Lower leg skin (tissue), 3 donors: ENCODE measurements at regions not wholly inside any gene's neighbourhood (a gene's known extent, or its start where the extent isn't known, plus 50 kb on each side); places are given as distances from the start of the nearest gene placed in this dataset.

Source experiments
- POLR2A ChIP-seq, 2 donors: fragments of 450-650 bp; IDR thresholded peaks; one replicate each; pipeline ENCODE4 v1.6.1; 2016 to 2017; ENCODE audit warnings: antibody characterized with exemption in 2 of 2, mild to moderate bottlenecking in 1 of 2, moderate library complexity in 1 of 2
- TF ChIP-seq, protein P1 (sequence below), 3 donors: fragments of 450-650 bp; IDR thresholded peaks; one replicate each; pipeline ENCODE4 v1.5.1; 2016; ENCODE audit warnings: antibody characterized with exemption in 3 of 3, mild to moderate bottlenecking in 3 of 3, moderate library complexity in 2 of 3

DNA sequence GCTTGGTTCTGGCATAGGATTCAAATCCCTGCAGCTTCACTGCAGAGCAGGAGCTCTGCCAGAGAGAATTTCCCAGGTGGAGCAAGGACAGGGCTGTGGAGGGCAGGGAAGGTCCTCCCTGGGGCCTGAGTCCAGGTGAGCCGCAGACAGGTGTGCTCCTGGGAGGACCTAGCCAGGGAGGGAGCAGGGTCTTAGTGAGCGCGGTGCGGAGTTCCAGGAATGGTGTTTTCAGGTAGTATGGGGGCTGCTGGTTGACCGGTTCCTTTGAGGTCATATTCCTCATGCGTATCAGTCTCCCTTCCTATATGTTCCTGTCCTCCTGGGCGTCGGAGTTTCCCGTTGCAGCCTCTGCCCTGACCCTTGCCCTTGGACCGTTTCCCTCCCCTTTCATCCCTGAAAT lies 813.3 kb downstream of the KCNJ18 start:
- TF ChIP-seq, protein P1, sequence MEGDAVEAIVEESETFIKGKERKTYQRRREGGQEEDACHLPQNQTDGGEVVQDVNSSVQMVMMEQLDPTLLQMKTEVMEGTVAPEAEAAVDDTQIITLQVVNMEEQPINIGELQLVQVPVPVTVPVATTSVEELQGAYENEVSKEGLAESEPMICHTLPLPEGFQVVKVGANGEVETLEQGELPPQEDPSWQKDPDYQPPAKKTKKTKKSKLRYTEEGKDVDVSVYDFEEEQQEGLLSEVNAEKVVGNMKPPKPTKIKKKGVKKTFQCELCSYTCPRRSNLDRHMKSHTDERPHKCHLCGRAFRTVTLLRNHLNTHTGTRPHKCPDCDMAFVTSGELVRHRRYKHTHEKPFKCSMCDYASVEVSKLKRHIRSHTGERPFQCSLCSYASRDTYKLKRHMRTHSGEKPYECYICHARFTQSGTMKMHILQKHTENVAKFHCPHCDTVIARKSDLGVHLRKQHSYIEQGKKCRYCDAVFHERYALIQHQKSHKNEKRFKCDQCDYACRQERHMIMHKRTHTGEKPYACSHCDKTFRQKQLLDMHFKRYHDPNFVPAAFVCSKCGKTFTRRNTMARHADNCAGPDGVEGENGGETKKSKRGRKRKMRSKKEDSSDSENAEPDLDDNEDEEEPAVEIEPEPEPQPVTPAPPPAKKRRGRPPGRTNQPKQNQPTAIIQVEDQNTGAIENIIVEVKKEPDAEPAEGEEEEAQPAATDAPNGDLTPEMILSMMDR (IDR thresholded peaks at IDR 0.05): no peak
- no peak for TF ChIP-seq POLR2A (IDR thresholded peaks at IDR 0.05)
